Tongue (tissue), 1 donor: ENCODE measurements at regions not wholly inside any gene's neighbourhood (a gene's known extent, or its start where the extent isn't known, plus 50 kb on each side); places are given as distances from the start of the nearest gene placed in this dataset.
A peak's percentile ranks its signal among the peaks of the same experiment; 100 is the strongest.
"Not testable (repeated sequence)": the region's sequence is repeated elsewhere in the genome, so short reads cannot be mapped to it uniquely, and the experiment has no call there.

ENCODE experiments used
- DNase-seq: peaks from one replicate; pipeline ENCODE4 v3.0.0-alpha.2; 2015

GRCh38 chr15:84094720-84095119 lies 140.9 kb upstream of the GOLGA6L4 start:
- not testable (repeated sequence) for DNase-seq

- DNase-seq = not testable (repeated sequence)
Measured at GRCh38 chr15:84097053-84097452, 138.5 kb upstream of the GOLGA6L4 start.

- peak; percentile 26 for DNase-seq
Measured at GRCh38 chr15:84098604-84099003, 137.0 kb upstream of the GOLGA6L4 start.

GRCh38 chr15:84099181-84099580 lies 136.4 kb upstream of the GOLGA6L4 start:
- DNase-seq = peak; percentile 58

- no peak for DNase-seq
Measured at GRCh38 chr15:84103345-84103744, 132.2 kb upstream of the GOLGA6L4 start.

GRCh38 chr15:84104853-84105252 lies 130.7 kb upstream of the GOLGA6L4 start:
- DNase-seq = no peak

GRCh38 chr15:84108728-84109127 lies 126.8 kb upstream of the GOLGA6L4 start:
- DNase-seq = no peak

- DNase-seq = peak; percentile 11
Measured at GRCh38 chr15:84111575-84111974, 124.0 kb upstream of the GOLGA6L4 start.

- peak; percentile 22 for DNase-seq
Measured at GRCh38 chr15:84112025-84112424, 123.5 kb upstream of the GOLGA6L4 start.

- DNase-seq = no peak
Measured at GRCh38 chr15:84113919-84114318, 121.7 kb upstream of the GOLGA6L4 start.

GRCh38 chr15:84114680-84115079 lies 120.9 kb upstream of the GOLGA6L4 start:
- DNase-seq = not testable (repeated sequence)

GRCh38 chr15:84119351-84119750 lies 116.2 kb upstream of the GOLGA6L4 start:
- not testable (repeated sequence) for DNase-seq

- DNase-seq = not testable (repeated sequence)
Measured at GRCh38 chr15:84120903-84121302, 114.7 kb upstream of the GOLGA6L4 start.

GRCh38 chr15:84128706-84129105 lies 106.9 kb upstream of the GOLGA6L4 start:
- not testable (repeated sequence) for DNase-seq

- DNase-seq = not testable (repeated sequence)
Measured at GRCh38 chr15:84130098-84130831, 105.3 kb upstream of the GOLGA6L4 start.

GRCh38 chr15:84135931-84136456 lies 99.6 kb upstream of the GOLGA6L4 start:
- DNase-seq = not testable (repeated sequence)

GRCh38 chr15:84142888-84143337 lies 92.7 kb upstream of the GOLGA6L4 start:
- DNase-seq = peak; percentile 93

- DNase-seq = no peak
Measured at GRCh38 chr15:84143753-84144314, 91.7 kb upstream of the GOLGA6L4 start.

GRCh38 chr15:84144946-84145345 lies 90.6 kb upstream of the GOLGA6L4 start:
- peak; percentile 22 for DNase-seq

- DNase-seq = not testable (repeated sequence)
Measured at GRCh38 chr15:84146299-84146698, 89.3 kb upstream of the GOLGA6L4 start.

- not testable (repeated sequence) for DNase-seq
Measured at GRCh38 chr15:84147307-84147706, 88.3 kb upstream of the GOLGA6L4 start.

GRCh38 chr15:84151205-84151931 lies 84.2 kb upstream of the GOLGA6L4 start:
- DNase-seq = peak; percentile 13
